T1000 (cell line): ENCODE measurements at regions not wholly inside any gene's neighbourhood (a gene's known extent, or its start where the extent isn't known, plus 50 kb on each side); places are given as distances from the start of the nearest gene placed in this dataset.
A peak's percentile ranks its signal among the peaks of the same experiment; 100 is the strongest.
"Not testable (repeated sequence)": the region's sequence is repeated elsewhere in the genome, so short reads cannot be mapped to it uniquely, and the experiment has no call there.

Experiments
- DNase-seq: peaks from one replicate; lab custom pipeline; 2025; ENCODE audit warnings: mixed read lengths; lab: John Stamatoyannopoulos, UW

DNA sequence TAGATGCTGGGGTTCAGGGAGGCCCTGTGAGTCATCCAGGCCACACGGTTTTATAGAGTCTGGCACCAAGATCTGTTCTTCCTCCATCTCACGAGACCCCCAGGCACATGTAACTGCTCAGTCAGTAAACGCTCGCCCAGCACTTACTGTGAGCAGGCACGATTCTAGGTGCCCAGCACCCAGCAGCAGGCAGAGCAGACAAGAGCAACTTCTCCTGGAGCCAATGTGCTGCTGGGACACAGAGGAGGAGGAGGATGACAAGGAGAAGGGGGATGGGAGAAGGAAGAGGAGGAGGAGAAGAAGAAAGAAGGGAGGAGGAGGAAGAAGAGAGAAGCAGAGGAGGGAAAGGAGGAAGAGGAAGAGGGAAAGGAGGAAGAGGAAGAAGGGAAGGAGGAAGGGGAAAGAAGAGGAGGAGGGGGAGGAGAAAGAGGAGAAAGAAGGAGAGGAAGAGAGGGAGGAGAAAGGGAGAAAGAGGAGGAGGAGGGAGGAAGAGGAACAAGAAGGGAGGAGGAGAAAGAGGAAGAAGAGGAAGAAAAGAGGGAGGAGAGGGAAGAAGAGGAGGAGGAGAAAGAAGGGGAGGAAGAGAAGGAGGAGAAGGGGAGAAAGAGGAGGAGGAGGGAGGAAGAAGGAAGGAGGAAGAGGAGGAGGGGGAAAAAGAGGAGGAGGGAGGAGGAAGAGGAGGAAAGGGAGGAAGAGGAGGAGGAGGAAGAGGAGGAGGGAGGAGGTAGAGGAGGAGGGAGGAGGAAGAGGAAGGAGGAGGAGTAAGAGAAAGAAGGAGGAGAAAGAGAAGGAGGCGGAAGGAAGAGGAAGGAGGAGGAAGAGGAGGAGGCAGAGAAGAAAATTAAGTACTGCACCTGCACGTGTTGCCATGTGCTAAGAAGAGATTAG, 77.6 kb upstream of the RTL6 start:
- DNase-seq = no peak

DNA sequence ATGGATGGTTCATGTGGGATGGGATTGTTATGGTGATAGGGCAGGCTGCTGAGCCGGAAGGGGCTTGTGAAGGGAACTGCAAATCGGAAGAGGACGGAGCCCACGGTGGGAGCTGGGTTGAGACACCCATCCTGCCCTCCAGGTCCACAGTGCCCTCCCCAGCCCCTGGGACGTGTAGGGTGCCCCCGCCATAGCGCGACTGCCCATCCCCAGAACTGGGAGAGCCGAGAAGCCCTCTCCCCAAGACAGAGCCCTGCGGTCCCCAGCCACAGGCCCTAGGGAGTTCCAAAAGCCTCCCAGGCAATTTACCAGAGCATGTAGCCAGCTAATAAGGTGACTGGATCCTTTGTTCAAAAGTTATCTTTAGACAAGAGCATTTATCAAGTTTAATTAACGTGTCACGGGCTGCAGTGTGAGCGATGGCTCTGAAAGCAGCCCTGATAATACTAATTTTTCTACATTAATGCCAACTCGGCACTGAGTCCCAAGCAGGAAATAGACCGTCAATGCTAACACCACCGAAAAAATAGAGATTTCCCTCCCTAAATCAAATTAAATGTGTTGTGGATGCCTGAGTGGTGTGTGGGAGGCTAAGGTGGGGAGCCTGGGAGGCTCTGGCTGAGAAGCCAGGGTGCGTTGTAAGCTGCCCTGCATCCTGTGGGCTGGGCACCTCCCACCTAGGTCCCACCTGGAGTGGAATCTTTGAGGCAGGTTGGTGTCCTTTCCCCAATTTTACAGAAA, 76.8 kb upstream of the RTL6 start:
- DNase-seq = no peak

DNA sequence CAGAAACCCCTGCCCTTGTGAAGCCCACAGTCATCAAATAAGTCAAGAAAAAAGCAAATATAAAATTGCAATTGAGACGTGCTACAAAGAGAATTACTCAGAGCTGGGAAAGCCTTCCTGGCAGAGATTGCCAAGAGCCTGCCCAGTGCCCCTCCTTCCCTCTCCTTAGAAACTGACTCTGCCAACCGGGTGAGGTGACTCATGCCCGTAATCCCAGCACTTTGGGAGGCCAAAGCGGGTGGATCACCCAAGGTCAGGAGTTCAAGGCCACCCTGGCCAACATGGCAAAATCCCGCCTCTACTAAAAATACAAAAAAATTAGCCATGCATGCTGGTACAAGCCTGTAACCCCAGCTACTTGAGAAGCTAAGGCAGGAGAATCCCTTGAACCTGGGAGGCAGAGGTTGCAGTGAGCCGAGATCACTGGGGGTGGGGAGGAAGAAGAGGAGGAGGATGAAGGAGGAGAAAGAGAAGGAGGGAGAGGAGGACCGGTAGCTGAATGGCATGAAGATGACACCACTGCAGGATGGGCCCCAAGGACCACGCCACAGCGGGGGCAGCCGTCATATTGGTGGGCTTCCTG, 76.1 kb upstream of the RTL6 start:
- DNase-seq = peak; percentile 68

DNA sequence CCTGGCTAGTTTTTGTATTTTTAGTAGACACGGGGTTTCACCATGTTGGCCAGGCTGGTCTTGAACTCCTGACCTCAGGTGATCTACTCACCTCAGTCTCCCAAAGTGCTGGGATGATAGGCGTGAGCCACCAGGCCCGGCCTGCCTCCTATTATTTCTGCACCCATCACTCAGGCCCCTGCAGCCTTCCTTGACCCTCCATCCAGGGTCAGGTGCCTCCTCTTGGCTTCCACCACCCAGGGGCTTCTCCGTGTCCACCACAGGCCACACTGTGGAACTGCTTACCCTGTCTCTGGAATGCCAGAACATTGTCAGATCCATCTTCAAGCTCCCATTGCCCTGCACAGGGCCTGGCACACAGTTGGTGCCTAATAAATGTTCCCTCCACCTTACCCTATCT, 75.4 kb upstream of the RTL6 start:
- DNase-seq = no peak

DNA sequence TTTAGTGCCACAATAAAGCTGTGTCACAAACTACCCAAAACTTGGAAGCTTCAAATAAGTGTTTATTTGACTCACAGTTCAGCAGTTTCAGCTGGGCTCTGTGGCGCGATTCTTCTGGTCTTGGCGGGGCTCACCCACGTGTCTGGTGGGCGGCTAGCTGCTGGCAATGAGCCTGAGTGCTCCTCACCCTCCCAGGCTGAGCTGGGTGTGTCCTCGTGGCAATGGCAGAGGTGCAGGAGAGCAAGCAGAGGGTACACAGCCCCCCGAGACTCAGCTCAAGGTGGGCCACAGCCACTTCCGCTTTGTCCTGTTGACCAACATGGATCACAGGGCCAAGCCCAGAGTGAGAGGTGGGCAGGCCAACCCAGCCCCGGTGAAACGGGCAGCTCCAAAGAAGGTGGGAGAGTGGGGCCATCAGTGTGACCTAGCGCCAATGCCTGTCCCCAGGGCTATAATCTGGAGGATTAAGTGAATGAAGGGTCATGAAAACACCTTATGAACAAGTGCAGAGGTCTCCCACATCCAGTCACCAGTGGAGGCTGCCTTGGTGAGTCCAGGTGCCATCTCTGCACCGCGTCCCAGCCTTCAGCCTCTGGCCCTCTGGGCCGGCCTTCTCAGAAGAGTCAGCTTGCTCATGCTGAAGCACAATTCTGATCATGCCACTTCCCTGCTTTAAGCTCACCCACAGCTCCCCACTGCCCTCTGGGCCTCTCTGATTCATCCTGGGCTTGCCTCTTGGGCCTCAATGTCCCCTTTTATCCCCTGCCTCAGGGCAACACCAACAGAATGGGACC, 74.6 kb upstream of the RTL6 start:
- no peak for DNase-seq

DNA sequence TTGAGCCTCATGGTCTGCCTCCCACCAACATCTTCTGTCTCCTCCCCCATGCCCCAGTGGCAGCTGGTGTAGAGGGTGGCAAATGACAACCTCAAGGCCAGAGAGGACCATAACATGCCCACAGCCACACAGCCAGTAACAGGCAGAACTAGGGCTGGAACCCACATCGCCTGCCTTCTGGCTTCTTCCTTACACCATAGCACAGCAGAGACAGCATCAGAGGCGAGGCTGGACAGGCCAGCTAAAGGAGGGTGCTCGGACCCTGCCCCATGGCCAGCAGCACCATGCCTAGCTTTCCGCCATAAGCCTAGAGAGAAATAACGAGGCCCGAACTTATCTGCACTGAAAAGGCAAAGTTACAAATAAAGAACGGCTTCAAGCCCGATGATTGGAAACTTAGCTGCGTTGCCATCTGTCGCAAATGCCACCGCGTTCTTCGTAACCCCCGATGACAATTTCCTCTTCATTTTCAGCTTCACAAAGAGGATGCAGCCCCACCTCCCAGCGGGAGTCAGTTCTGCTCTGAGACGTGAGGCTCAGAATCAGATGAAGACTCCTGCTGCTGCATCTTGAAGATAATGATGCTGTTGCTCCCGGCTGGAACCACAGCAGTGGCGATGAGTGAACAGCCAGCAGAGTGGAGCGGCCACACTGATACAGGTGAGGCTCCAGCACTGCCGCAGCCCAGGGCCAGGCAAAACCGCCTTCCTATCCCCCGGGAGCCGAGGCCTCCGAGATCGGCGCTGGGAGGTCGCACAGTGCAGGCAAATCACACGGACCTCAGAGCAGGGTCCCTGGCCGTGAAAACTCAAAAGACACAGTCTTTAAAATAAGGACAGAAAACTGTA, 73.8 kb upstream of the RTL6 start:
- no peak for DNase-seq

DNA sequence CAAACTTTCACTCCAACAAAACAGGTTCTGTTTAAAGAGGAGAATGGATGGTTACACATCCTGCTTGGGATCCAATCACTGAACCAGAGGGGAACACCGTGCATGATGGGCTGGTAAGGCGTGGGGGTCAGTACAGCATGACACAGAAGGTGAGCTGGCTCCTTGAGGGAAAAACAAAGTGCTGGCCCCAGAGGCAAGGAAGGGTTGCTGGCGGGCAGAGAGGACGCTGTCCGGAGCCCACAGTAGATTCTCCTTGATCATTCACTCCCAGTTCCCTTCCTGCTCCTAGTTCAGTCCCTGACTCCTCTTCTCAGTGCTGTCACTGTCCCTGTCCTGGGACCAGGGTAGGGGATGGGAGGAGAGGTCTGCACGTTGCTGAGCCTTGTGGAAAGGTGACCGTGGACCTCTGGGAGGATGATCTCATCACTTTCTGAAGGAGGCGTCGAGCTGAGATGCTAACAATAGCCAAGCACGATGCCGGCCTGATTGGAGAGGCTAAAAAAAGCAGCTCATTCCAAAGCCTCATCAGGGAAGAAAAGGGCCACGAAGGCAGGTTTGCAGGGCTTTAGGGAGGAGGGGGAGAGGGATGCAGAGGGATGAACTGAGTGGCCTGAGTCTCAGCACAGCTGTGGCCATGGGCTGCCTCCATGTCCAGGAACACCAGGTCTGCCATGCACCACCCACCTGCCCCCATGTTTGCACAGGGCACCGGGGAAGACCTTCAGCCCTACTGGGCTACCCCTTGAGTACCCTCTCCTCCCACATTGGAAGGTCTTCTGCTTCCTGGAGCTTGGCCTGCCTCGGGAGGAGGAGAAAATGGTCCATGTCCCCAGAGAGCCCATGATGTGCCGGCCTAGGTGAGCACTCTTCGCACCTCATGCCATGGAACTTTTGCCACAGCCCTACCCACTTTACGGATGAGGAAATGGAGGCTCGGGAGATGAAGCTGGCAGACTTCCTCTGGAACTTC, 72.7 kb upstream of the RTL6 start:
- no peak for DNase-seq

DNA sequence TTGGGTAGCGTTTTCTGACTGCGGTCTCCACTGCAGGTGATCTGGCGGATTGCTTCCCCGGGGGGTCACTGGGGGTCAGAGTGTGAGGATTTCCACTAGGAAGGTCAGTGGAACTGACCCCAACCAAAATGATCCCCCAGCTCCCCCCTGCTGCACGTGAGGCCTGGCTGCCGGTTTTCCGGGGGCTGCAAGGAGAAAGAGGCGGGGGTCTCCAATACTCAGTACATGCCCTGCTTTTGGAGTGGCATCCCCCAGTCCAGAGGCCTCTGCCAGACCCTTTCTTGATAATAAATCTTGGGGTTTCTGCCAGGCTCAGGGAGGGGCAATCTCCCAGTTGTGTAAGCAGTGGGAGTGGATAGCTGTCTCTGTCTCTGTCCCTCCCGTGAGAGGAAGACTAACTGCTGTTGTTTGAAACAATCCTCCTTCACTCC, 71.5 kb upstream of the RTL6 start:
- no peak for DNase-seq

DNA sequence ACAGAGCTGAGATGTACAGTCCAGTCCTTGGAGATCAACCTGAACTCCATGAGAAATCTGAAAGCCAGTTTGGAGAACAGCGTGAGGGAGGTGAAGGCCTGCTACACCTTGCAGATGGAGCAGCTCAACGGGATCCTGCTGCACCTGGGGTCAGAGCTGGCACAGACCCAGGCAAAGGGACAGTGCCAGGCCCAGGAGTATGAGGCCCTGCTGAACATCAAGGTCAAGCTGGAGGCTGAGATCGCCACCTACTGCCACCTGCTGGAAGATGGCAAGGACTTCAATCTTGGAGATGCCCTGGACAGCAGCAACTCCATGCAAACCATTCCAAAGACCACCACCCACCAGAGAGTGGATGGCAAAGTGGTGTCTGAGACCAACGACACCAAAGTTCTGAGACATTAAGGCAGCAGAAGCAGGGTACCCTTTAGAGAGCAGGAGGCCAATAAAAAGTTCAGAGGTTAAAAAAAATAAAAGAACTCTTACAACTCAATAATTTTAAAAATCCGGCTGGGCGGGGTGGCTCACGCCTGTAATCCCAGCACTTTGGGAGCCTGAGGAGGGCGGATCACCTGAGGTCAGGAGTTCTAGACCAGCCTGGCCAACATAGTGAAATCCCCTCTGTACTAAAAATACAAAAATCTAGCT, 69.9 kb upstream of the RTL6 start:
- no peak for DNase-seq

DNA sequence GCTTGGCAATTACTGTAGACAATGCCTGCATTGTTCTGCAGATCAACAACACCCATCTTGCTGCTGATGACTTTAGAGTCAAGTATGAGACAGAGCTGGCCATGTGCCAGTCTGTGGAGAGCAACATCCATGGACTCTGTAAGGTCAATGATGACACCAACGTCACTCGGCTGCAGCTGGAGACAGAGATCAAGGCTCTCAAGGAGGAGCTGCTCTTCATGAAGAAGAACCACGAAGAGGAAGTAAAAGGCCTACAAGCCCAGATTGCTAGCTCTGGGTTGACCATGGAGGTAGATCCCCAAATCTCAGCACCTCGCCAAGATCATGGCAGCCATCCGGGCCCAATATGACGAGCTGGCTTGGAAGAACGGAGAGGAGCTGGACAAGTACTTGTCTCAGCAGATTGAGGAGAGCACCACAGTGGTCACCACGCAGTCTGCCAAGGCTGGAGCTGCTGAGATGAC, 69.4 kb upstream of the RTL6 start:
- DNase-seq = not testable (repeated sequence)

DNA sequence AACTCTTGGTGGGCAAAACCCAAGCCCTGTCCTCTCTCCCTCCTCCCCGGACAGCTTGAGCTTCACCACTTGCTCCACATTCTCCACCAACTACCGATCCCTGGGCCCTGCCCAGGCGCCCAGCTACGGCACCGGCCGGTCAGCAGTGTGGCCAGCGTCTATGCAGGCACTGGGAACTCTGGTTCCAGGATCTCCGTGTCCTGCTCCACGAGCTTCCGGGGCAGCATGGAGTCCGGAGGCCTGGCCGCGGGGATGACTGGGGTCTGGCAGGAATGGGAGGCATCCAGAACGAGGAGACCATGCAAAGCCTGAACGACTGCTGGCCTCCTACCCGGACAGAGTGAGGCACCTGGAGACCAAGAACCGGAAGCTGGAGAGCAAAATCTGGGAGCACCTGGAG, 68.9 kb upstream of the RTL6 start:
- no peak for DNase-seq

DNA sequence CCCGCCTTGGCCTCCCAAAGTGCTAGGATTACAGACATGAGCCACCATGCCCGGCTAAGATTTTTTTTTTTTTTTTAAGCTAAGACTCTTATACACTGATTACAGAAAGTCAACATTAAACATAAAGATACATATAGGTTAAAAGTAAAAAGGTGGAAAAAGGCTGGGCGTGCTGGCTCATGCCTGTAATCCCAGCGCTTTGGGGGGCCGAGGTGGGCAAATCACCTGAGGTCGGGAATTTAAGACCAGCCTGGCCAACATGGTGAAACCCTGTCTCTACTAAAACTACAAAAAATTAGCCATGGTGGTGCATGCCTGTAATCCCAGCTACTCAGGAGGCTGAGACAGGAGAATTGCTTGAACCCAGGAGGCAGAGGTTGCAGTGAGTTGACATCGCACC, 64.6 kb upstream of the RTL6 start:
- not testable (repeated sequence) for DNase-seq

DNA sequence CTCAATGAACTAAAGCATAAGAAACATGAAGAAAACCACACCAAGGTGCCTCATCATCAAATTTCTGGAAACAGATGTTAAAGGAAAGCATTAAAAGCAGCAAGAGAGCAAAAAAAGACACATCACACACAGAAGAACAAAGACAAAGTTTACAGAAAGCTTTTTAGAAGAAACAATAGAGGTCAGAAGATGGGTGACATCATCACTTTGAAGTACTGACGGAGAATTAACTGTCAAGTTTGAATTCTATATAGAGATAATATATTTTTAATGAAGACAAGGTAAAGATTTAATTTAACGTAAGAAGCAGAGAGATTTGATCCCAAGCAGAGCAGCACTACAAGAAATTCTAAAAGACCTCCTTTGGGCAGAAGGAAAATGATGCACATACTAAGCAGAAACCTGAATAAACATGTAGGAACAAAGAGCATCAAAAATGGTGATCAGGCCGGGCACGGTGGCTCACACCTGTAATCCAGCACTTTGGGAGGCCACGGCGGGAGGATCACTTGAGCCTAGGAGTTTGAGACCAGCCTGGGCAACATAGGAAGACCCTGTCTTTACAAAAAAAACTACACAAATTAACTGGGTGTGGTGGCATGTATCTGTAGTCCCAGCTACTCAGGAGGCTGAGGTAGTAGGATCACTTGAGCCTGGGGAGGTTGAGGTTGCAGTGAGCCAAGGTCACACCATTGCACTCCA, 63.3 kb upstream of the RTL6 start:
- DNase-seq = no peak

DNA sequence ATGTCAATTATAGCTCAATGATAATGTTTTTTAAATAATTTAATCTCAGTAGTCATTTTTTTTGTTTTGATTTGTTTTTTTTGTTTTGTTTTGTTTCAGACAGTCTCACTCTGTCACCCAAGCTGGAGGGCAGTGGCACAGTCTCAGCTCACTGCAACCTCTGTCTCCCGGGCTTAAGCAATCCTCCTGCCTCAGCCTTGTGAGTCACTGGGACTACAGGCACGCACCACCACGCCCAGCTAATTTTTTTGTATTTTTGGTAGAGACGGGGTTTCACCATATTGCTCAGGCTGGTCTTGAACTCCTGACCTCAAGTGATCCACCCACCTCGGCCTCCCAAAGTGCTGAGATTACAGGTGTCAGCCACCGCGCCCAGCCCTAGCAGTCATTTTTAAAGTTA, 60.6 kb upstream of the RTL6 start:
- DNase-seq = not testable (repeated sequence)

DNA sequence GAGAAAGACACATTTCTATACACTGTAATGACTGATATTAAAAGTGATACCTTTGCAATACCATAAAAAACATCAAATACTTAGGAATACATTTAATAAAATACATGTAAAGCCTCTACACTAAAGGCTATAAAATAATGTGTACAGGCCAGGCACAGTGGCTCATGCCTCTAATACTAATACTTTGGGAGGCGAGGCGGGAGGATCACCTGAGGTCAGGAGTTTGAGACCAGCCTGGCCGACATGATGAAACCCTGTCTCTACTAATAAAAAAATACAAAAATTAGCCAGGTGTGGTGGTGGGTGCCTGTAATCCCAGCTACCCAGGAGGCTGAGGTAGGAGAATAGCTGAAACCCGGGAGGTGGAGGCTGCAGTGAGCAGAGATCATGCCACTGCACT, 59.8 kb upstream of the RTL6 start:
- not testable (repeated sequence) for DNase-seq

DNA sequence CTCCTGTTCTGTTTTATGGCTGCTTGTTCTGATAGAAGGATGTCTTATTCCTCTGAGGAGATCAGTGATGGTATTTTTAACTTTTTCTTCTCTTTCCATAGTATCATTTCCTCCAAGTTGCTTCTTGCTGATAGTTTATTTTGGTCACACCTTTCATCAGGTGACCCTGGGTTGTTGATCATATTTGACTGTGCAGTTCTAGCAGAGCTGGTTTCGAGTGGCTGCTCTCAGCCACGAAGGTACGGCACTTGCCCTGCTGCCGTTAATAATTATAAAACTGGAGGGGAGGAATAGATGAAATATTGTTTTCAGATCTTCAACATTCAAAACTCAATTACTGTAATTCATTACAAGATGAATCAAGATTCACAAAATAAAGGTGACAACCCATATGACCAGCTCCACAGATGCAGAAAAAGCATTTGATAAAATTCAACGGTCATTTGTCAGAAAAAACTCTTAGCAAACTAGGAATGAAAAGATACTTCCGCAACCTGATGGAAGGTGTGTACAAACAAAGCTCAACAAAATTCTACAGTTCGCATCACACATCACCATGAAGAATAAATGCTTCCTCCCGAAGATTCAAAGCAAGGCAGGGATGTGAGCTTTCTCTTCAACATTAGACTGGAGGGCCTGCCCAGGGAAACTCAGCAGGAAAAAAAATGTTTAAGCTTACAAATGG, 59.2 kb upstream of the RTL6 start:
- no peak for DNase-seq

DNA sequence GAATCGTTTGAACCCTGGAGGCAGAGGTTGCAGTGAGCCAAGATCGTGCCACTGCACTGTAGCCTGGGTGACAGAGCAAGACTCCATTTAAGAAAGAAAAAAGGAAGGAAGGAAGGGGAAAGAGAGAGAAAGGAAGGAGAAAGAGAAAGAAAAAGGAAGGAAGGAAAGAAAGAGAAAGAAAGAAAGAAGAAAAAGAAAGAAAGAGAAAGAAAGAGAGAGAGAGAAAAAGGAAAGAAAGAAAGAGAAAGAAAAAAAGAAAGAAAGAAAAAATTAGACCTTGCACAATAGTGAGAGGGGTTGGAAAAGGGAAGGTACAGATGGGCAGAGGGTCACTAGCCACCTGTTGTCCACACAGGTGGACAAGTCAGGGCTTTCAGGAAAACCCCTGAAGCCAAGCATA, 57.6 kb upstream of the RTL6 start:
- no peak for DNase-seq

DNA sequence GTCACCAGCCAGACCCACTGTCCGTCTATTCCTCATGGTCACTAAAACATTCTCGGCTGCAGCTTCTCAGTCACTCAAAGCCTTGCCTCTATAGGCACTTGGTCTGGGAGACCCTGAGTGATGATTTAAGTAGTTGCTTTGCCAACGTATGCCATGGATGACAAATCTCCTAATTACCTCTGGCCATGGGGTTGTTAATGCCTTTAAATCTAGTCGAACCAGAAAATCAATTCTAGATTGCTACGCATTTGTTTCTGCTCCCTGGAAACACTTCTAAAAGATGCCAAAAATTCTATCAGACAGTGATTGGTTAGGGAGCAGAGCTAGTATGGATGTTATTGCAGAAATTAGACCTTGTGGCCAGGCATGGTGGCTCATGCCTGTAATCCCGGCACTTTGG, 57.0 kb upstream of the RTL6 start:
- no peak for DNase-seq
